ENCODE measurements at regions not wholly inside any gene's neighbourhood (a gene's known extent, or its start where the extent isn't known, plus 50 kb on each side); places are given as distances from the start of the nearest gene placed in this dataset.

DNA sequence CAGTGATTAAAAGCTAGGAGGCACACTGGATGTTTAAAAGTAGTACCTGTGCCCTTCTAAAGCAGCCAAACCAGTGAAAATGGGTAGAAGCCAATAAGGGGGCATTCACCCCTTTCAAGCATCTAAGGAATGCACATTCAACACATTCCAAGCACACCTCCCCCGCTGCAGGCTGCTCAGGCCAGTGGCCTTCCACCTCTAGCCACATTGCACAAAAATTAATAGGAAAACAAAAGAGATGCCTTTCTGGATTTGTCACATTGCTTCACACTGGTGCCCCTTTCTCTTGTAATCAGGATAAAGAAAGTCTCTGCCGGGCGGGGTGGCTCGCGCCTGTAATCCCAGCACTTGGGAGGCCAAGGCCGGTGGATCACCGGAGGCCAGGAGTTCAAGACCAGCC is 834.0 kb downstream of the USP25 start:
- DNase-seq, result no peak

DNA sequence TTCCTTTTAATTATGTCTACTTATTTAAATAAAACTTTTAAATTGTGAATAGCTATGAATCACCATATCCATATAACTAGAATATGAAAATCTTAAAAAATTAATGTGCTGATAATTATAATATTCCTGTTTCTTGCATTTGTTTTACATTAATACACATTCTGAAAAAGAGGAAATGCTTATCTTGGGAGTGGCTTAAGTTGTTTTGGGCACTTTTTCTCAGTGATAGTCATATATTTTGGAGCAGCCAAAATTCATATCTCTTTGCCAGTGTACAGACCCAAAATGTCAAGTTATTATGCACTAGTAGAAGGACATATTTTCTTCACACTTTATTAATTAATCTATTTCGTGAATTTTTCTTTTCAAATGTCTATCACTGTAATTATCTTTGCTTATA is 838.5 kb downstream of the USP25 start:
- no peak for DNase-seq

DNA sequence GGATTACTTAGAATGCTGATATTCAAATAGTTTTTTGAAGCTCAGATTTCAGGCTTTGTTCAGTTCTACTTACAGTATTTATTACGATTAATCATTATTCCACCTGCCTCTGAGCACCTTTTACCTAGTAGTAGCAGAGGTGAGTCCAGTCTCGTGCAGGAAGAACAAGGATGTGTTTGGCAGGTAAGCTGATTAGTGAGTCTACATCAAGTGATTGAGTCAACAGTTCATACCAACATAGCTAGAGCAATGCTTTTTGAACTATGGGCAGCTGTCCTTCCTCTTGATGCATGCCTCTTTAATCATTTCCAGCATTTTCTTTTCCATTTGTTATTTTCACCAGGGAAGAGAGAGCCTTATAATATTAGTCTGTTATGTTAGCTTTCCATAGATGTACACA is 838.9 kb downstream of the USP25 start:
- no peak for DNase-seq

DNA sequence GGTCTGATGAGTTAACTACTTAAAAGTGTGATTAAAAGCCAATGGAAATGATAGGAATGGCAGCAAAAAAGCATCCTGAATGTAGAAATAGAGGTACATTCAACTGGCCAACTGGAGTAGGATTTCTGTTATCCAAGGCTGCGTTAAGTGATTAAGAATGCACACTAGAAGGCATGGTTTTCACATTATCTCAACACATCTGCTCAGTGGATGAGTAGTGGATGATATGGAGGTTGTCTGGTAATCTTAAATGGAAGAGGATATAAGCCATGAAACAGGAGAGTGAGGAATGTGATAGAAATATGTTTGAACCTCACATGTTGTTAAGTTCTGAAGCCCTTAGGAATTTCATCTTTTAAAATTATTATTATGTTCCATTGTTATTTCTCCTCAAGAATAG is 839.9 kb downstream of the USP25 start:
- DNase-seq, result no peak

GRCh38 chr21:16570171-16570570 is 840.4 kb downstream of the USP25 start:
- DNase-seq, result no peak

DNA sequence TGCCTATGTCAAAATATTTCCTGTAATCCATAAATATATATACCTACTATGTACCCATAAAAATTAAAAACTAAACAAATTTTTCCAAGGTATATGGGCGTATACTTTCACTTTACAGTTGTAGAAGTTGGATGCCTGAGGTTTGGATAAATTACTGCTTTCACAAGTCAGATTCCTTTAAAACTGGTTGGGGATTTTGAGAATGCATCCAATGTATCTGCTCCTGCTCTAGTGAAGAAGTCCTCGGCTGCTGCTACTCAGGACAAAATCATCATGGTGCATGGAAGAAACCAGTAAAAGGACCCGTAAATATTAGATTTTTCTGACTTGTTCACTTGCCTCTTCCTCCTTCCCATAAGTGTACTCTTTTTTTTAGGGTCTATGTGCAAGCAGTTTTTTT is 841.1 kb downstream of the USP25 start:
- no peak for DNase-seq

GRCh38 chr21:16571594-16571993 is 841.8 kb downstream of the USP25 start:
- DNase-seq, result no peak

GRCh38 chr21:16572032-16572431 is 842.2 kb downstream of the USP25 start:
- DNase-seq, result no peak

- DNase-seq, result no peak
These were observed 843.8 kb downstream of the USP25 start for GRCh38 chr21:16573578-16573977.

- no peak for DNase-seq
These were observed 848.2 kb downstream of the USP25 start for GRCh38 chr21:16577975-16578374.

DNA sequence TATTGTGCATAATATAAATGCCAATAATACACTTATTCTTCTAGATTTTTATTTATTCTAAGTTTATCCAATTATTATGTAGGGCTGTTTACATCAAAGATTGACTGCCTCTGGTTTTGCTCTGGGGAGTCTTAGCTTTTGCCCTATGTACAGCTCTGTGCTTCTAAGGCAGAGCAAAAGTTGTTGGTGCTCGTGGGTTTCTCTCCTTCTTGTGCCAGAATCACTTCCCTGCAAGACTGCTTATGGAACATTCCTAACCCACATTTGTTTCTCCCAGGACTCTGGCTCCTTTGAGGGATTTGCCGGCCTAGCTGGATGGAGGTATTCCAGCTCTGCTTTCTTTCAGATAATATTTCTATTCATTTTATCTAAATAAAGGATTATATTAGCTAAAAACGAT is 849.1 kb downstream of the USP25 start:
- no peak for DNase-seq

- DNase-seq, result no peak
These were observed 849.8 kb downstream of the USP25 start for GRCh38 chr21:16579538-16579937.

DNA sequence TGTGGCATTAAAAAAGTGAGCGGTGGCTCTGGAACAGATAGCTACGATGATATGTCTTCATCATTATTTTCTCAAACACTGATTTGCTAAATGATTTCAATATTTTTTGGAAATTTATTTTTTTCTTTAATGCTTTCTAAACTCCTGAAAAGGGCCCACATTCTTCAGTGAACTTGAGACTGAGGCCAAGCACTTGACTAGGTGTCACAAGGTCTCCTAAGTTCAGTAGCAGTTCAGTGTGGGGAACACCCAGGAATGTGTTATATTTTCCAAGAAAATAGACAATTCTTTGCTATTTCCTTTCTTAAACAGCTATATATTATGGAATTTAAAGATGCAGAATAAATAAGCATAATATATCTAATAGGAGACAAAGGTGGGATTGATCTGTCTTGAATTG is 850.9 kb downstream of the USP25 start:
- DNase-seq, result no peak

GRCh38 chr21:16583556-16583955 is 853.8 kb downstream of the USP25 start:
- DNase-seq, result no peak

- no peak for DNase-seq
These were observed 855.0 kb downstream of the USP25 start for GRCh38 chr21:16584756-16585155.

- DNase-seq, result no peak
These were observed 856.1 kb downstream of the USP25 start for GRCh38 chr21:16585896-16586295.

DNA sequence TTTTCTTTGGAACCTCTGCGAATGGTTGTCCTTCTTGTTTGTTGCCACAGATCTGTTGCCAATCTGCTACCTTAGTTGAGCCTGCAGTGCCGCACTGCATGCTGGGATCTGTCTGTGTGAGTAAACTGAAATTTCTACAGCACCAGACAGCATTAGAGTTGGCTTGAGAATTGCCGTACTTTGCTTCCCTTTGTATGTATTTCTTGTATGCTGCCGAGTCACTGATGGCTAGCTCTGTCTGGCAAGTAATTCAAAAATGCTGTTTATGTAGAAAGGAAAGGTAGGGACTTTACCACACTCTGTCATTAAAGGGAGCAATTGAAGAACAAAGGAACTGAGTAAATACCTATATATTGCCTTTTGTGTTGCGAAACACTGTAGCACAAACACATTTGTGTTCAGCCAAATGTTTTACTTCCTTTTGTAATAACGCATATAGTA is 857.4 kb downstream of the USP25 start:
- DNase-seq, result no peak

- DNase-seq, result no peak
These were observed 858.0 kb downstream of the USP25 start for GRCh38 chr21:16587681-16588375.

GRCh38 chr21:16588433-16588860 is 858.7 kb downstream of the USP25 start:
- no peak for DNase-seq

- DNase-seq, result no peak
These were observed 859.5 kb downstream of the USP25 start for GRCh38 chr21:16589006-16589898.

GRCh38 chr21:16590186-16590585 is 860.4 kb downstream of the USP25 start:
- DNase-seq, result no peak

- no peak for DNase-seq
These were observed 861.0 kb downstream of the USP25 start for GRCh38 chr21:16590641-16591292.

- no peak for DNase-seq
These were observed 862.6 kb downstream of the USP25 start for GRCh38 chr21:16592381-16592780.

DNA sequence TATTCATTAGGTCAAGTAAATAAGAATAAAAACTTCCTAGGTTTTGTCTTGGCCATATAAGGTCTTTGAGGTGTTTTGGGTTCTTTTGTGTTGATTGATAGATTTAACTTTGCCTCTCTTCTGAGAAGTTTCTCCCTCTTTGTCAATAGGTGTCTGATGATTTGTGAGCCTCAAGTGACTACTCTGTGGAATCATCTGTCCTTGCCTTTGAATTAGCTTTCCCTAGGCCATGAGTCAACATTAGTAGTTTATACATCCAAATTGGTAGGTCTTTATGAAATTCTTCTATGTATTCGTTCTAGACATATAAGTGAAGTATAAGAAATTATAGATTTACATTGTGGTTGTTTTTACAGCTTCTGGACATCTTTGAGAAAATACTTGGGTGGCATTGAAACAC is 864.4 kb downstream of the USP25 start:
- DNase-seq, result no peak

Data from activated T-cell treated with anti-CD3 and anti-CD28 coated beads, Interleukin-2, amount 50 U/mL, for 48 hours (primary cell).